ENCODE measurements at regions not wholly inside any gene's neighbourhood (a gene's known extent, or its start where the extent isn't known, plus 50 kb on each side); places are given as distances from the start of the nearest gene placed in this dataset.

DNA sequence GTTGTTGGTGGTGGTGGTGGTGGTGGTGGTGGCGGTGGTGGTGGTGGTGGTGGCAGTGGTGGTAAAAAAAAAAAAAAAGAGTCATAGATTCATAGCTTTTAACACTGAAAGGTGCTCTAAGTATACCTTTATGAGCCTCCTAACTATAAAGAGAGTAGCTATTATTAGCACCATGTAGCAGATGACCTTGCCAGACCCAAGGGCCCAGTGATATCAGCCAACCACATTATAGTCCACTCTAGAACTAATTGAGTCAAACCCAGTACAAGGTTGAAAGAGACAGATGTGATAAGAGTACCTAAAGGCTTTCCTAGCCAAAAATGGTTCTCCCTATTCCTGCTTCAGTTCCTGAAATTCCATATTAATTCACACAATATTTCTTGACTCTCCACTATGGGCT is 245.3 kb downstream of the HACE1 start:
- no peak for DNase-seq (ENCODE audit: low read depth)

DNA sequence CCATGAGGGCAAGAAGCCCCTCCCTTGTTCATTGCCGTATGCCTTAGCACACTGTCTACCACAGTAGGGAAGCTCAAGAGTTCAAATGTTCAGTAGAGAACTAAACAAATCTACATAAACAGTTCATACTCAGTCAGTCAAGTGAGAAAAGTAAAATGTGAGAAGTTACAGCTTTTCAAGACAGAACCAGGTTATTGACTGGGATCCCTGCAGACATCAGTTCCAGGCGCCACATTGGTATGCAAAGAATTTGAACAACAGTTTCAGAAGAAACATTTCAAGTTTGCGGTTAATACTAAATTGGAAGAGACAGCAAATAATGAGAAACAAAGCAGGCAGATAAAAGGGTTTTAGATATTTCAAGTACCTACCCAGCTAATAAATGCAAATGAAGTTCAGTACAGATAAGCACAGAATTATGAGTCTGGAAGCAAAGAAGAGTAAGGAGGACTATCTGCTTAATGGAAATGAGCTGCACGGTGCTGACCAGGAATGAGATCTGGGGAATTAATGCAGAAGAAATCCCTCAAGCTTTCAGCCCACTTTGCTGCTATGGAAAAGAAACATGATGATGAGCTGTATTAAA is 246.2 kb downstream of the HACE1 start:
- no peak for DNase-seq (ENCODE audit: low read depth)

DNA sequence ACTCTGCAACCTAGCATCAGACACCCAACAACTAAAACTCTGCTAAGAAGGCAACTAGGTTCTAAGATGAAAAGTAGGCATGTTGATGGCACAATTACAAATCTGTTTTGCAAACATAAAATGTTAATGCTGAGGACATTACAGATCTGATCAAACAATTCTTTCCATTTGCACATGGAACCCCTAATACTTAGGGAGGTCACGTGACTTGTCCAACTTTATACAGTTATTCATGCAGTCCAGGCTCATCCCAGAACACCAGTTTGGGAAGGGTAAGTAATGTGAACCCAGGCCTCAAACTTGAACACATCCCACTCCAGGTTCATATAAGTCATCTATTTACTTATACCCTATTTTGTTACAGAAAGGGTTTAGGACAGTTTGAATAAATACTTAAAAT is 247.2 kb downstream of the HACE1 start:
- no peak for DNase-seq (ENCODE audit: low read depth)

DNA sequence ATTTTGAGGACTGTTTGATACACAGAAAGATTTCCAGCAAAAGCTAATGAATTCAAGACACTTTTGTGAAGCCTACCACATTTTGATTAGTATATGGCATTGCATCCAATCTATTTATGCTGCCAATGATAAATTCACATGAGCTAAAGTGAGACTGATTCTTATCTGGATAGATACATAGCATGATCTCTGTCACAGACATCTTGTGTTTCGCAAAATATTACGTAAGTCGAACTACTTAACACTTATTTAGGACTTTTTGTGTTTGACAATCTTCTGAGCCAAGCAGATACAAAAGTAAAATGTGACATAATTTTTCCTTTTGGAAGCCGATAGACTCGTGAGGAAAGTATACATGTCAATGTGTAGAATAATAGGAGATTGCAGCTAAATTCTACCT is 251.6 kb downstream of the HACE1 start:
- DNase-seq (ENCODE audit: low read depth), result no peak

DNA sequence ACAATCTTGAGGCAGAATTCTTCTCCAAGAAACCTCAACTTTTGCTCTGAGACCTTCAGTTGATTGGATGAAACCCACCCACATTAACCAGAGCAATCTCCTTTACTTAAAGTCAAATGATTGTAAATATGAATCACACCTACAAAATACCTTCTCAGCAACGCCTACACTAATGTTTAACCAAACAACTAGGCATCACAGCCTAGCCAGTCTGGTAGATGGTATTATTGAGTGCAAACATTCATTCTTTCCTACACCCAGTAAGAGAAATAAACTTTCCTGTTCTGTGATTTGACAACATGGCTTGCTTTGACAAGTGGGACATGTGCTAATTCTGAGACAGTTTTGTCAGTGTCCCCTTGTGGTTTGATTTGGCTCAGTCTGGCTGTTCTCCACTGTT is 252.2 kb downstream of the HACE1 start:
- no peak for DNase-seq (ENCODE audit: low read depth)

DNA sequence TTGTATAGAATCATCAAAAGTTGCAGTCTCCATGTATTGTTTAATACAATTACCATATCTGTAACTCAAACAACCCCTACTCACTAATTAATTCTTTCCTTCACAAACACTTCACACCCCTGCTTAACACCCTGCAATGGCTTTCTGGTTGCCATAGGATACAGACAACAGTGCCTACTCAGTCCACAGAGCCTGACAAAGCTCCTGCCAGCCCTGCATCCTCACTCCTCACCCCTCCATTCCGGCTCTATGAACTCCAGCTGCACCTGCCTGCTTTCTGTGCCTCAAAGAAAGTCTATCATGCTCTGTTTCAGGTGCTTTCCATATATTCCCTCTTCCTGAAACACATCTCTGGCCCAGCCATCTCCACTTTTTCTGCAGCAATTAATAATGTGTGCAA is 253.4 kb downstream of the HACE1 start:
- DNase-seq (ENCODE audit: low read depth), result no peak

DNA sequence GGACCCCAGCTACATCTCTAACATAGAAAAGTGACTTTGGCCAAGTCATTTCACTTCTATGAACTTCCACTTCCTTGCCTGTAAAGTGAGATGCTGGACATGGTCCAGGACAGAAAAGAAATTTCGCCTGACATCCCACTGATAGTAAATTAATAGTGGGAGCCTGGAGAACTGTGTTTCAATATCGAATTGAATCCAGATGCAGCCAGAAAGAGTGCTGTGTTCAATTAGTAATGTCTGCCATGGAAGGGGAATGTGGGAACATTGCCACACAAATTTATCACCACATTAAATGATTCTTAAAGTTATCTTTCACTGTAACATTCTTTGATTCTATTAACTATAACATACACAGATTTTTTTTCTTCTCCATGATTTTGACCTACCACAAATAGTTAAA is 255.0 kb downstream of the HACE1 start:
- DNase-seq (ENCODE audit: low read depth), result no peak

DNA sequence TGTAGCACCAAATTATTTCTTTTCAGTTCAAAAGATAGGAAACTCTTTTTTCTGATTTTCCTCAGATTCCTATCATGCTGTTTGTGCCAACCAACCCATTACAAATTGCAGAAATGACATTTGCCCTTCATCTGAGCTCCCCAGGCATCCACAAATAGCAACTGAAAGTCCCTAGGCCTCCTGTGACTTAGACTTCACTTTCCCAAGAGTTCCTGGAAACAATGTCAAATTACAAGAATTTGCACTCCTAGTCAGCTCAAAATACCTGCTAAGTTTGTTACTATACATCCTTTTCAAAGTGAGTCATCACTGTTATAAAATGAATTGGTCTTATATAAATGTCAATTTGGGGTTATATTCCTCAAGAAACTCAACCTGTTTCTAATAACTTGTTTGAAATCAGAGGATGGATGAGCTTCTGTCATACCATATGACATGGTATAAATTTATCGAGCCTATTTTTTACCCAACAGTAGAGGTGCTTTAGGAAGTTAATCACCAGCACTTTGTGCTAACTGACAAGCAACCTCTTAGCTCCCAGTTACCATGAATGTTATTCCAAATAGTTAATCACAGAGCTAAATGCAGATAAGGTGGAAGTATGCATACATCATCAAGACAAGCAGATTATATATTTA is 256.5 kb downstream of the HACE1 start:
- DNase-seq (ENCODE audit: low read depth), result no peak

DNA sequence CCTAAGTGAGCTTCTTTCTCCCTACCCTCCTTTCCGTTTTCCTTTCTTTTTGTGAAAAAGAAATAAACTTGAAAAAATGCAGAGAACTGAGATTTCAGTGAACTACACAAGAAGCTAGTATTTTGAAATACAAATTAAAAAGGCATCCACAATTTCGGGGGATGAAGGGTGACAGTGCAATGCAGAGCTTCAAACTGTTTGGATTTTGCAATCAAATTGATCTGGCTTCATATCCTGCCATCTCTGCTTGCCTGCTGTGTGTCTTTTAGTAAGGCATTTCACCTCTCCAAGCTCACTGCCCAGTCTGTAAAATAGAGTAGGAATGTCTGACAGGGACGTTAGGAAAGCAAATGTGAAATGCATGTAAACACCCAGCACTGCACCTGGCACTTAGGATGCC is 258.0 kb downstream of the HACE1 start:
- DNase-seq (ENCODE audit: low read depth), result no peak

DNA sequence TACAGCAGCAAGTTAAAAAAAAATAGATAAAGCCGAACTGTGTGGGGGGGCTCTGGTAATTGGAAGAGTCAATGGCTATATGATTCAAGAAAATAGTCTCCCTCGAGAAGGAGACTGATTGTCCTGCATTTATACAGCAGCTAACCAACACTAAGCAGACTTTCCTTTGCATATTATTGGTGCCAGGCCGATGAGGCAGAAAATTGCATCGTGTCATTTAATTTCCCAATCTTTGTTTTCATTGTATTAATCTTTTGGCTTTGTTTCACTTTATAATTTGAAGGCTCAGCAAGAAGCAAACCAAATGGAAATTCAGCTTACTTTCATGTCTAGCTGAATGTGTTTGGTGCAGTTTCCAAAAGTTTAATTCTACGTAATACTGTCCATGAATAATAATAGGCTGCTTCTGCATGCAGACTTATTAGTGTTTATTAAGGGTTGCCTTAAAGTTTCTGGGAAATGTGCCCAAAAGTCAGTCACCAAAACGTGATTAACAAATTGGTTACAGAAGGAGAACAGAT is 258.5 kb downstream of the HACE1 start:
- peak; percentile 3 for DNase-seq (ENCODE audit: low read depth)

DNA sequence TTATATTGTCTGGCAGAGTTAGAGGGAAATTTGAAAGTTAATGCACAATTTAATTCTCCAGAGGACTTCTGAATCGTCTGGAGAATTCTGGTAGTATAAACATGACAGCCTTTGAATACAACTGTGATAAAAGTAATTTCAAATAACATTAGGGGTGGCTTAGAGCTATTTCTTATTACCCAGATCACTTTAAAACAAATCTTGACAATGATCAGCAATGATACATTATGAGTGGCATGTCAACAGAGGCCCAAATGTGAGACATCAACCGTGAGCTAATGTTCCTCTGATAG is 259.1 kb downstream of the HACE1 start:
- DNase-seq (ENCODE audit: low read depth), result no peak

DNA sequence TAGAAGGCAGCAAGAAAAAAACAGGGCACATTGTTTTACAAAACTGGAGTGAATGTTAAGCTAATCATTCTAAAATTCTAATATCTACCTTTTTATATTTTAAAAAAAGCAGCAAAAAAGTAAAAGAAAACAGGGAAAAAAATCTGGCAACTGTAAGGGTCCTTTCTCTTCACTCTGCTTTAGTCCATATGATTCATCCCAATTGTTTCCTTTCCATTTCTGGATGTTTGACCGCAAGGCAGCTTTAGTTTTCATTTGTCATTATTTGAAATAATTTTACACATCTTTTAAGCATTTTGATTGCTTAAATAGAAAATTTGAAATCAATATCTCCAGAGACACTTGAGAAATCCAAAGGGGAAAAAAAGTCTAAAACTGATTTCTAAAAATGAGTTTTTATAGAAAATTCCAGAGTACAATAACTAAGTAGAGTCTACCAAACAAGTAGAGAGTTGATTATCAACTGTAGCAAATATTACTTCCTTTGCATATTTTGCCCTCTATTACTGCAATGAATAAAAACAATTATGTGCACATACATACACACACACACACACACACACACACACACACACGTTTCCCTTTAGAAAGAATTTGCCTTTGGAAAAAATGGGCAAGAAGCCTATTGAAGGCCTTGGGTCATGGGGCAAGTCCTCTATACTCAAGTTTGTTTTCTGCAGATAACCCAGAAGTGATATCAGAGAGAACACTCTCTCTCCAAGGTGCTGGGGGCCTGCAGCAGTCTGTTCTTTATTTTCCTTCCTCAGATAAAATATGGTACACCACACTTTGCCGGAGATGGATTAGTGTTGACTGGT is 259.7 kb downstream of the HACE1 start:
- no peak for DNase-seq (ENCODE audit: low read depth)

DNA sequence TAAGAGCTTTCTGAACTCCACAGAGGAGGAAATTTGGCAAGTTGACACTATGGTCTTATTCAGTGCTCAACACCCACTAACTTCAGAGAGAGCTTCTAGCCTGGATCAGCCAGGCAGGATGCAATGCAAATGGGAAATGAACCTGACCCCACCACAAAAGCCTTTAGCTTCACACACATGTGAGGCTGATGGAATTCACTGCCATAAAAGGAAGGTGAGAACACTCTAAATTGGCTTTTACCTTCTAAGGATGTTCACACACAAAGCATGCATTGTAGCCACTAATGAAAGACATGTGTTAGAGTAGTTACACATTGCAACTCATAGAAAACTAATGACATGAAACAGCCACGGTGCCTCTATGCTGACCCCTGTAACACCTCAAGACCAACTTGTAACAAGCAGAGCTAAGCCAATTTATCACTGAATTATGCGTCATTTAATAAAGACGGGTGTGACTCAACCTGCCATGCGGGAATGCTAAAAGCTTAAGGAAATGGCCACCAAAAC is 262.1 kb downstream of the HACE1 start:
- no peak for DNase-seq (ENCODE audit: low read depth)

DNA sequence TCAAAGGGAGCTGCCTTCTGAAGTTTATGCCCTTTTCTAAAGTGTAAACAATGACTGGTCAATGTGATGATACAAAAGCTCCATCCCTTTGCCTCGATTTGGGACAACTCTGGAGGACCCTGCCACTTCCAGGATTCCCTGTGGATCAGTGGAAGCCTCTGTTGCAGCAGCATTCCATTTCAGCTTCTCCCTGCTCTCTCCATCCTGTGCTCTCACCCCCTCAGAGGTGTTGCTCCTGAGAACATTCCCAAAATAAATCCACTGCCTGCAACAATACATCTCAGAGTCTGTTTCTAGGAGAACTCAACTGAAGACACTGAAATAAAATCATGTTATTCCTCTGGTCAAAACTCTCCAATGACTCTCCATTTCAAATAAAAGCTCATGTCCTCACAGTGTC is 263.6 kb downstream of the HACE1 start:
- DNase-seq (ENCODE audit: low read depth), result no peak

DNA sequence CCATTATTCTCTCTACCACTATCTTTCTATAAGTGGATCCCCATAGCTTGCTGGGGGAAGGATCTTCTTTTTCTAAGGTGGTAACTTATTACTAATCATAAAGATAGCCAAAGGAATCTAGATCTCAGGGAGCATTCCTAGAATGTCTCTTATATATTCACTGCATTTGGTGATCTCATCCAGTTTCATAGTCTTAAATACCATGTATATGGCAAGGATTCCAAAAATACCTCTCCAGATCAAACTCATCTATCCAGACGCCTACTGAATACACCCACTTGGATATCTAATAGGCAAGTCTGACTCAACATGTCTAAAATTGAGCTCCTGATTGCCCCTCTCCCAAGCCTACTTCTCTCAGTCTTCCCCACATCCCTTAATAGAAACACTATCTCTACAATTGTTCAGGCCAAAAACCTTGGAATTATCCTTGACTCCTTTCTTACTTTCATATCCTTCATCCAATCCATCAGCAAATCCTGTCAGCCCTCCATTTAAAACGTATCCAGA is 264.4 kb downstream of the HACE1 start:
- DNase-seq (ENCODE audit: low read depth), result no peak

DNA sequence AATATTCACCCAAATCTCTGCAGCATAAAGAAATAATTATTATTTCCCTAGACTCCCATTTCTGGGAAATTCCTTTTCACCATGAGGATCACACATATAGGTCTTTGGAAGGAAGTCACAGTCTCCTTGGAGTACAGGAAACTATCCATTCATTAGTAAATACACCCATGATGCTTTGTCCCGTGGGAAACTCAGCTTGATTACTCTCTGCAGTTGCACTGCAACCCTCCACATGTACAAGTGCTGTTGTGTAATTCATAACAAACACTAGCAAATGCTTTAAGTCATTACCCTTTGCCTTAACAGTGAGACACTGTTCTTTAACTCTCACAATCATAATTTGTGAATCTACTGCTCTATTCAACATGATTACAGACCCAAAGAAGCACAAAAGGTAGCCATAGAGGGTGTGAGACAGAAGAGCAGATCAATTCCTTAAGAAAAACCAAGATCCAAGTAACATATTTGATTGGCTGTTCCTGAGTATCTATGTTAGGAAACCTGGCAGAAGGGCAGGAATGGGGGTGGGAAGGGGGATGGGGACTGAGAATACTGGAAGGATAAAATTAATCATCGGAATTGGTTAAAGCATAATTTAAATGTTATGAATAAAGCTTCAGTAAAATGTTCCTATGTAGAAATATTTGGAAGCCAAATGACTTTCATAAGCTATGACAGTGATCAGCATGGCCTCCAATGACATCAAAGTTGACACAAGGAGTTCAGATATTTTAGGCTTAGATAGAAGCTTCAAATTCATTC is 268.0 kb downstream of the HACE1 start:
- DNase-seq (ENCODE audit: low read depth), result no peak

DNA sequence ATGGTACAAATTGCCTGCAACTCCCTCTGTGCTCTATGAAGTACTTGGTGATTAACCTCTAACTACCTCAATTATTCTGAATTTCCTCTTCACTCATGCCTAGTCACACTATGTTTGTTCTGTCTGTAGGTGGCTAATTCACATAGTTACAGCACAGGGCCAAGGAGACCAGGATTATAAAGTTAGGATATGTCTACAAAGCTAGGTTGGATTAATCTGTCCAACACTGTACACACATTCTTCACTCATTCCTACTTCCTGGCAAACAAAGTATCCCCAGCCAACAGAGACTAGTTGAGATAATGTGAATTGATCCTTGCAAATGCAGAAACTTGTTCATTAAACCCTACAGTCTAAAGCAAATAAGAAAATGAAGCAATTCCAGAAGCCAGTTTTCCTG is 269.8 kb downstream of the HACE1 start:
- no peak for DNase-seq (ENCODE audit: low read depth)

DNA sequence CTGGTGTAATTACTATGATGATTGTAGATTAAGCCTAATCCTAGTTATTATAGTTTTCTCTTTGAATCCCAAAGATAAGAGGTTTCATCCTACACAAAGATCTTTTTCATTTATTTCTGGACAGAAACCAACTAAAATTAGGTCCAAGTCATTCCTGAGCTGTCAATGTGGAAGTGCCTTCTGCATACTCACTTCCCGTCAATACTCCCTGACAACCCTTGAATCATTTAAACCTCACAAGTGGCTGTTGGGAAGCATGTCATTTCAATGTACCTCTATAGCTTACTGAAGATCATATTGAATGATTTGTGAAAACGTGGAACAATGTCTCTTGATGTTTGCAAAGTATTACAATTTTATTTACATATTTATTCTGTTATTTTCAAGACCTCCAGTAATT is 274.1 kb downstream of the HACE1 start:
- DNase-seq (ENCODE audit: low read depth), result no peak

DNA sequence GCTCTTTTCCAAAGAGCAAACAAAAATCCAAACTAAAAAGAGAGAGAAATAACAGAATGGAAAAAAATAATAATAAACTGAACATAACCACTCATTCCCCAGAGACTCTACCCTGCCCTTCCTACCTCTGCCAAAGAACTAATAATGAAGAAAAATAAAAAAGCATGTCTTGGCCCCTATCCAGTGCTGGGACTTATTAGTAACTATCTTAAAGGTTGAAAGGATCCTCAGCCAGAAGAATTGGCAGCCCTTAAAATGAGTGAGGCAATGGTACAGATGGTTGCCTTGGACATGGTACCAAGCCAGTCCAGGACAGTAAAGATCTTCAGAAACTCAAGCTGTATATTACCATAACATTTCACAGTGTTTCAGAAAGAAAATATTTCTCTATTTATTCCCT is 279.3 kb downstream of the HACE1 start:
- peak; percentile 36 for DNase-seq (ENCODE audit: low read depth)

DNA sequence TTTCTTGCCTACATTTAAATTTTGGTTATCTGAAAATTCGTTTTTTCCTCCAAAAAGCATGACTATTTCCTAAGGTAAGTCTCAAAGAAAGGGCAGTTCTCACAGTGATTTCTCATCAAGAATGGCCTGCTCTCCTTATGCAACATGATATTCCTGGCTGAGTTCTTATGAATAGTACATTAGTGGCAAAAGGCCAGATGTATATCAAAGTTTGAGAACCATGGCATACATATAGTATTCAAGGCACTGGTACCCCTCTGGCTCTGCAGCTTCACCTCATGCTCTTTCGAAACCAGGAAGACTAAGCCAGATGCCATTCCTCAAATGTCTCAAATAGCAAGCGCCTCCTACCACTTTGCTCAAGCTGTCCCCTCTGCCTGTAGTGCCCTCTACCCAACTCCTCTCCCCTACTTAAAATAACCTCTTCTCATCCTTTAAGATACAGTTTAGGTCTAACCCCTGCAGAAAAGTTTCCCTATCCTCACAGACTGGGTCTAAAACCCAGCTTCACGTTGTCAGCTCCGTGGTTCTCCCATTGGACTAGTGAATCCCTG is 280.3 kb downstream of the HACE1 start:
- no peak for DNase-seq (ENCODE audit: low read depth)

DNA sequence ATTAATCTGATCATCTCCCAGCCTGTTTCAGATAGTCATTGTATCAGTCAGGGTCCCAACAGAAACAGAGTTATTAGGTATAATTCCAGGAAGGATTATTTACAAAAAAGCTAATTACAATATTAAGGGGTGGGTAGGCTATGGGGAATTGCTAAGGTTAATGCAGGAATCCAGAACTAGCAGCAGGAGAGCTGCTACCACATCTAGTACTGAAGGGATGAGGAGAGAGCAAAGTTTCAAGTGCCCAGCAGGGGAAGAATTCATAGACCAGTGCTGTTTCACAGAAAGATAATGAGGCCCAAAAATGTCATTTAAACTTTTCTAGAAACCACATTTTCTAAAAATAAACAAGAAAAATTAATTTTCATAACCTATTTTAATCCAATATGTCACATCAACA is 284.2 kb downstream of the HACE1 start:
- no peak for DNase-seq (ENCODE audit: low read depth)

DNA sequence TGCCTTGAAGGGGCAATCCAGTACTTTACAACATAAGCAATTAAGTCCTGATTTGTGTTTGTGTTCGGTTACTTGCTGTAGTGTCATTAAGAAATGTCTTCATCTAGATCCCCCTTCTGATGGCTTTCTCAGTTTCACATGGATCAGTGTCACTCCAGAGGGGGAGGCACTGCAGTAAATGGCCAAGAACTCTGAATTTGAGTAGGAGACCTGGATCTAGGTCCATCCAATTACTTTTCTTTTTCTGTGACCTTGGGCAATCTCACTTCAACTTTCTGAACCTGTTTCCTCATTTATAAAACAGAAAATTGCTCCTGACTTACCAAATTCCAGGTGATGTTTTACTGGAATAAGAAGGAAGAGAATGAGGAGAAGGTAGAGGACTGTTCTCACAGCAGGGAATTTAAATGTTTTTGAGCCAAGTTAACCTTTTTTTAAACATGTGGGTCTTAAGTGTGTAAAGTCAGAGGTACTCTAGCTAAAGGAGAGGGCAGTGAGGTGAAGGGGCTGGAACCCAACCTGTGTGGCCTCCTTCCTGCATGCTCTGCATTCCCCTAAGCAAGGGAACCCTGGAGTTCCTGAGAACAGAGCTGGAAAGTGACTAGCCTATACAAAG is 285.5 kb downstream of the HACE1 start:
- no peak for DNase-seq (ENCODE audit: low read depth)

All from fibroblast of gingiva (primary cell).